SK-N-SH (cell line): ENCODE measurements at regions not wholly inside any gene's neighbourhood (a gene's known extent, or its start where the extent isn't known, plus 50 kb on each side); places are given as distances from the start of the nearest gene placed in this dataset.

Source experiments
- CTCF ChIA-PET: fragments of 300-600, 350-600 bp; formaldehyde crosslinking; extraction: SDS; loops from one replicate; lab custom pipeline; 2021; lab: Yijun Ruan, JAX
- POLR2A ChIA-PET: fragments of 350-600 bp; sonication (Branson Sonifier 250); formaldehyde crosslinking; extraction: SDS; loops from one replicate; lab custom pipeline; 2020; ENCODE audit warnings: antibody characterized with exemption, inconsistent platforms; lab: Yijun Ruan, JAX
- DNase-seq: peaks from one replicate; pipeline ENCODE4 v3.0.0; 2012
- H2AFZ ChIP-seq: fragments of 200-600 bp; sonication (generic); 2 replicates; pipeline ENCODE4 v1.8.1; 2016; ENCODE audit warnings: antibody characterized with exemption, mild to moderate bottlenecking, low read depth
- H3F3A ChIP-seq: fragments of 200-600 bp; sonication (generic); replicated peaks from 2 replicates; pipeline ENCODE3; 2016; ENCODE audit warnings: antibody characterized with exemption, mild to moderate bottlenecking; ENCODE audit not compliant: insufficient read depth
- H3K27ac ChIP-seq, 2 experiments: fragments of 200-500 bp in 1 of 2; fragments of 200-600 bp in 1 of 2; sonication (Bioruptor generic) in 1 of 2; sonication (generic), shearing (Covaris generic) in 1 of 2; 2 replicates each; pipeline versions ENCODE4 v1.5.1 to v1.6.1; 2014 to 2016; ENCODE audit warnings: low read depth in 2 of 2, inconsistent platforms in 1 of 2, low read length in 1 of 2, mild to moderate bottlenecking in 1 of 2, mixed read lengths in 1 of 2
- H3K27me3 ChIP-seq: fragments of 200-600 bp; sonication (generic), shearing (Covaris generic); 2 replicates; pipeline ENCODE4 v1.6.1; 2016; ENCODE audit warnings: mixed run types; ENCODE audit not compliant: insufficient read depth
- H3K36me3 ChIP-seq, 2 experiments: fragments of 200-500 bp in 1 of 2; fragments of 200-600 bp in 1 of 2; sonication (Bioruptor generic) in 1 of 2; sonication (generic) in 1 of 2; replicated peaks in 1 of 2; 2 replicates each; pipeline versions ENCODE3 to v1.5.1; 2014 to 2016; ENCODE audit warnings: low read length in 1 of 2, mild to moderate bottlenecking in 1 of 2; ENCODE audit not compliant: insufficient read depth in 2 of 2, control insufficient read depth in 1 of 2
- H3K4me1 ChIP-seq, 2 experiments: fragments of 200-500 bp in 1 of 2; fragments of 200-600 bp in 1 of 2; sonication (Bioruptor generic) in 1 of 2; sonication (generic), shearing (Covaris generic) in 1 of 2; 2 replicates each; pipeline versions ENCODE4 v1.5.1 to v1.6.1; 2014 to 2016; ENCODE audit warnings: low read depth in 1 of 2, low read length in 1 of 2, mixed run types in 1 of 2; ENCODE audit not compliant: insufficient read depth in 2 of 2, control insufficient read depth in 1 of 2
- H3K4me2 ChIP-seq: fragments of 200-600 bp; sonication (generic), shearing (Covaris generic); 2 replicates; pipeline ENCODE4 v1.6.1; 2017; ENCODE audit warnings: mixed run types
- H3K4me3 ChIP-seq, 2 experiments: fragments of 200-500 bp in 1 of 2; fragments of 200-600 bp in 1 of 2; sonication (Bioruptor generic) in 1 of 2; sonication (generic), shearing (Covaris generic) in 1 of 2; 2 replicates each; pipeline versions ENCODE4 v1.5.1 to v1.8.1; 2014 to 2016; ENCODE audit warnings: low read depth in 2 of 2, inconsistent platforms in 1 of 2, low read length in 1 of 2, mild to moderate bottlenecking in 1 of 2, mixed read lengths in 1 of 2, moderate library complexity in 1 of 2
- H3K79me2 ChIP-seq: fragments of 200-600 bp; sonication (generic); 2 replicates; pipeline ENCODE4 v1.8.1; 2017; ENCODE audit warnings: mild to moderate bottlenecking; ENCODE audit not compliant: insufficient read depth
- H3K9ac ChIP-seq: fragments of 200-600 bp; sonication (generic); 2 replicates; pipeline ENCODE4 v1.6.1; 2017; ENCODE audit warnings: mixed run types
- H3K9me2 ChIP-seq: fragments of 200-600 bp; sonication (generic); 2 replicates; pipeline ENCODE4 v1.6.1; 2017; ENCODE audit warnings: mixed run types
- H3K9me3 ChIP-seq: fragments of 200-600 bp; sonication (generic); 2 replicates; pipeline ENCODE4 v1.6.1; 2017; ENCODE audit warnings: mixed run types, mild to moderate bottlenecking, moderate library complexity
- H4K20me1 ChIP-seq: fragments of 200-600 bp; sonication (generic); 2 replicates; pipeline ENCODE4 v1.6.1; 2017; ENCODE audit warnings: mild to moderate bottlenecking, mixed run types; ENCODE audit not compliant: insufficient read depth
- CHD2 ChIP-seq: fragments of 150-350 bp; IDR thresholded peaks from 2 replicates; pipeline ENCODE4 v1.6.1; 2018; ENCODE audit warnings: low read length; ENCODE audit not compliant: partially characterized antibody
- CTCF ChIP-seq: fragments of 200-600 bp; sonication (generic); IDR thresholded peaks from 2 replicates; pipeline ENCODE4 v1.6.1; 2017; ENCODE audit warnings: antibody characterized with exemption, mild to moderate bottlenecking, moderate library complexity
- ELF1 ChIP-seq: IDR thresholded peaks from 2 replicates; pipeline ENCODE4 v1.4.0; 2012
- EZH2phosphoT487 ChIP-seq: fragments of 200-600 bp; sonication (generic); IDR thresholded peaks from 2 replicates; pipeline ENCODE4 v1.6.1; 2017; ENCODE audit warnings: low read depth, mixed run types, mild to moderate bottlenecking, antibody characterized with exemption, moderate library complexity, borderline replicate concordance
- FOXJ3 ChIP-seq: sonication (generic); formaldehyde crosslinking; IDR thresholded peaks from 2 replicates; pipeline ENCODE4 v1.5.1; 2020; ENCODE audit warnings: mild to moderate bottlenecking, missing genetic modification reagents
- JUND ChIP-seq: IDR thresholded peaks from 2 replicates; pipeline ENCODE4 v1.4.0; 2012
- MAX ChIP-seq: IDR thresholded peaks from 2 replicates; pipeline ENCODE4 v1.4.0; 2012; ENCODE audit warnings: low read depth
- PBX3 ChIP-seq: IDR thresholded peaks from 2 replicates; pipeline ENCODE4; 2012
- POLR2AphosphoS5 ChIP-seq: IDR thresholded peaks from 2 replicates; pipeline ENCODE4 v1.6.1; 2012; ENCODE audit warnings: low read depth, low read length
- RAD21 ChIP-seq: IDR thresholded peaks from 2 replicates; pipeline ENCODE4 v1.6.1; 2012; ENCODE audit warnings: mild to moderate bottlenecking, low read length
- RFX5 ChIP-seq: IDR thresholded peaks from 2 replicates; pipeline ENCODE4 v1.6.1; 2012; ENCODE audit warnings: mild to moderate bottlenecking, improper control_type of control experiment, low read length
- RXRA ChIP-seq: IDR thresholded peaks from 2 replicates; pipeline ENCODE4 v1.4.0; 2012; ENCODE audit warnings: low read depth, mild to moderate bottlenecking, borderline replicate concordance
- TAF1 ChIP-seq: IDR thresholded peaks from 2 replicates; pipeline ENCODE4 v1.6.1; 2012; ENCODE audit warnings: low read depth, mild to moderate bottlenecking, low read length, moderate library complexity, borderline replicate concordance
- USF1 ChIP-seq: IDR thresholded peaks from 2 replicates; pipeline ENCODE4 v1.4.0; 2012; ENCODE audit warnings: low read depth, borderline replicate concordance
- YY1 ChIP-seq: IDR thresholded peaks from 2 replicates; pipeline ENCODE4 v1.4.0; 2012; ENCODE audit warnings: low read depth, mild to moderate bottlenecking
- ZBTB33 ChIP-seq: IDR thresholded peaks from 2 replicates; pipeline ENCODE4 v1.4.0; 2012; ENCODE audit warnings: low read depth, borderline replicate concordance
- WGBS: methylation state at CpG from one replicate; pipeline ENCODE4 v1.1.6; 2017; ENCODE audit warnings: low lambda C conversion rate; 5-methylcytosine and 5-hydroxymethylcytosine counted together

GRCh38 chr19:27744926-27745768 lies 1467.8 kb downstream of the UQCRFS1 start:
- no peaks in the 10 kb centered on the region for H4K20me1 ChIP-seq
- H3K27me3 ChIP-seq, result no peaks in the 10 kb centered on the region
- H3K36me3 ChIP-seq, result no peaks in the 10 kb centered on the region
- no peak overlapping the region for H3K4me3 ChIP-seq
- H3K9me2 ChIP-seq, result no peaks in the 10 kb centered on the region
- WGBS, result 64% methylated on average over 8 of the region's 10 CpGs
- no peak overlapping the region for H2AFZ ChIP-seq
- no peak overlapping the region for H3K9ac ChIP-seq
- no peaks in the 10 kb centered on the region for H3K9me3 ChIP-seq
- DNase-seq, result no peak
- no peaks in the 10 kb centered on the region for H3F3A ChIP-seq
- POLR2A ChIA-PET, result no interaction called here
- H3K4me1 ChIP-seq, result no peaks in the 10 kb centered on the region
- TF ChIP-seq RFX5 (no peak), ELF1 (no peak), USF1 (no peak), YY1 (no peak), RAD21 (no peak), PBX3 (no peak), TAF1 (no peak), EZH2phosphoT487 (no peak), CHD2 (no peak), JUND (no peak)
- TF ChIP-seq, all 33 proteins: peak for 0
- CTCF ChIA-PET, result no interaction called here
- Histone ChIP-seq H3K4me2 (no peak overlapping the region), H3K79me2 (no peaks in the 10 kb centered on the region), H3K27ac (no peak overlapping the region)

- no peak overlapping the region for H3K9ac ChIP-seq
- H3K79me2 ChIP-seq, result no peaks in the 10 kb centered on the region
- H3K36me3 ChIP-seq, result no peaks in the 10 kb centered on the region
- H3K9me3 ChIP-seq, result no peaks in the 10 kb centered on the region
- DNase-seq, result no peak
- no peaks in the 10 kb centered on the region for H4K20me1 ChIP-seq
- no peaks in the 10 kb centered on the region for H3K4me1 ChIP-seq
- H2AFZ ChIP-seq, result no peak overlapping the region
- no peak overlapping the region for H3K27ac ChIP-seq
- POLR2A ChIA-PET, result no interaction called here
- CTCF ChIA-PET, result no interaction called here
- H3K4me2 ChIP-seq, result no peak overlapping the region
- no peaks in the 10 kb centered on the region for H3K9me2 ChIP-seq
- no peaks in the 10 kb centered on the region for H3F3A ChIP-seq
- TF ChIP-seq JUND (no peak), POLR2AphosphoS5 (no peak), RXRA (no peak), FOXJ3 (no peak), MAX (no peak), ZBTB33 (no peak), CTCF (no peak), PBX3 (no peak), TAF1 (no peak)
- no peak overlapping the region for H3K4me3 ChIP-seq
- no peaks in the 10 kb centered on the region for H3K27me3 ChIP-seq
- 85% methylated on average over 3 of the region's 3 CpGs for WGBS
Measured at GRCh38 chr19:27742041-27742440, 1470.9 kb downstream of the UQCRFS1 start.
